HG03520 (cell line): ENCODE measurements at regions not wholly inside any gene's neighbourhood (a gene's known extent, or its start where the extent isn't known, plus 50 kb on each side); places are given as distances from the start of the nearest gene placed in this dataset.

Source experiments
- ATAC-seq: cut with Tn5 transposase; IDR thresholded peaks from one replicate; pipeline ENCODE4 v1.9.1; 2021; ENCODE audit warnings: mild to moderate bottlenecking, moderate library complexity; ENCODE audit not compliant: unreplicated experiment

- ATAC-seq = no peak
Observed at GRCh38 chr11:92644595-92645445, 324.6 kb upstream of the MTNR1B start.

- ATAC-seq = no peak
Observed at GRCh38 chr11:92651159-92651558, 318.3 kb upstream of the MTNR1B start.

GRCh38 chr11:92653454-92653853, 316.0 kb upstream of the MTNR1B start:
- no peak for ATAC-seq

GRCh38 chr11:92656783-92657182, 312.7 kb upstream of the MTNR1B start:
- ATAC-seq = no peak

- no peak for ATAC-seq
Observed at GRCh38 chr11:92657226-92657625, 312.2 kb upstream of the MTNR1B start.

- ATAC-seq = no peak
Observed at GRCh38 chr11:92658733-92659132, 310.7 kb upstream of the MTNR1B start.

GRCh38 chr11:92659793-92660192, 309.7 kb upstream of the MTNR1B start:
- ATAC-seq = no peak

- ATAC-seq = no peak
Observed at GRCh38 chr11:92662601-92663360, 306.7 kb upstream of the MTNR1B start.

- ATAC-seq = no peak
Observed at GRCh38 chr11:92663539-92663938, 305.9 kb upstream of the MTNR1B start.

- ATAC-seq = no peak
Observed at GRCh38 chr11:92667486-92668152, 301.8 kb upstream of the MTNR1B start.

- no peak for ATAC-seq
Observed at GRCh38 chr11:92670308-92670890, 299.1 kb upstream of the MTNR1B start.

GRCh38 chr11:92671081-92671480, 298.4 kb upstream of the MTNR1B start:
- no peak for ATAC-seq

- no peak for ATAC-seq
Observed at GRCh38 chr11:92675303-92675702, 294.1 kb upstream of the MTNR1B start.

- ATAC-seq = no peak
Observed at GRCh38 chr11:92675810-92676209, 293.6 kb upstream of the MTNR1B start.

GRCh38 chr11:92678008-92678611, 291.3 kb upstream of the MTNR1B start:
- ATAC-seq = no peak

GRCh38 chr11:92681586-92681985, 287.9 kb upstream of the MTNR1B start:
- no peak for ATAC-seq

GRCh38 chr11:92682136-92682535, 287.3 kb upstream of the MTNR1B start:
- ATAC-seq = no peak

GRCh38 chr11:92682952-92683351, 286.5 kb upstream of the MTNR1B start:
- no peak for ATAC-seq

GRCh38 chr11:92685049-92685448, 284.4 kb upstream of the MTNR1B start:
- ATAC-seq = no peak

GRCh38 chr11:92687724-92688123, 281.7 kb upstream of the MTNR1B start:
- ATAC-seq = no peak

- ATAC-seq = no peak
Observed at GRCh38 chr11:92688416-92688815, 281.0 kb upstream of the MTNR1B start.
